Endothelial cell of umbilical vein (primary cell): ENCODE measurements at regions not wholly inside any gene's neighbourhood (a gene's known extent, or its start where the extent isn't known, plus 50 kb on each side); places are given as distances from the start of the nearest gene placed in this dataset.

Source experiments
- BruUV-seq: library from RNA; stranded (reverse); fragments of 400-500 nt; replicated peaks from 2 replicates; lab custom pipeline; 2021; lab: Mats Ljungman, UMichigan
- CTCF ChIA-PET: fragments of 300-600, 350-600 bp; sonication (Branson Sonifier 250); formaldehyde crosslinking; loops from one replicate; lab custom pipeline; 2021; ENCODE audit warnings: antibody characterized with exemption, inconsistent platforms; lab: Charles Lee
- POLR2A ChIA-PET: fragments of 300-600, 350-600 bp; sonication (Branson Sonifier 250); formaldehyde crosslinking; loops from one replicate; lab custom pipeline; 2021; ENCODE audit warnings: antibody characterized with exemption, inconsistent platforms; lab: Charles Lee
- DNase-seq: peaks from one replicate; pipeline ENCODE4 v3.0.0-alpha.2; 2011; ENCODE audit warnings: low read depth, low spot score
- FAIRE-seq: peaks from 2 replicates; lab custom pipeline; 2011; peaks lifted over from hg19 to GRCh38; lab: Jason Lieb, UNC
- H2AFZ ChIP-seq: 2 replicates; pipeline ENCODE4 v1.6.0; 2012; ENCODE audit warnings: low read depth, low read length, control low read depth, inconsistent platforms
- H3K27ac ChIP-seq: 2 replicates; pipeline ENCODE4 v1.5.1; 2011; ENCODE audit warnings: low read depth, mild to moderate bottlenecking, control low read depth, low read length, moderate library complexity; ENCODE audit not compliant: insufficient read depth
- H3K27me3 ChIP-seq, 2 experiments: 2 replicates each; pipeline versions ENCODE4 v1.6.0 to v1.6.1; 2011; ENCODE audit warnings: low read length in 2 of 2, mixed read lengths in 1 of 2; ENCODE audit not compliant: control insufficient read depth in 2 of 2, insufficient read depth in 2 of 2
- H3K36me3 ChIP-seq, 2 experiments: 2 replicates in 1 of 2; 3 replicates in 1 of 2; pipeline ENCODE4 v1.5.1; 2011; ENCODE audit warnings: low read length in 2 of 2, mild to moderate bottlenecking in 1 of 2, moderate library complexity in 1 of 2; ENCODE audit not compliant: control insufficient read depth in 2 of 2, insufficient read depth in 2 of 2; ENCODE audit errors: extremely low read depth in 1 of 2
- H3K4me1 ChIP-seq: 3 replicates; pipeline ENCODE4 v1.5.1; 2011; ENCODE audit warnings: mild to moderate bottlenecking, low read length; ENCODE audit not compliant: control insufficient read depth, insufficient read depth; ENCODE audit errors: extremely low read depth
- H3K4me2 ChIP-seq: 2 replicates; pipeline ENCODE4 v1.6.1; 2011; ENCODE audit warnings: low read length, control low read depth, mixed read lengths; ENCODE audit not compliant: insufficient read depth
- H3K4me3 ChIP-seq, 3 experiments: fragments of 200-600 bp in 1 of 3; sonication (generic), shearing (Covaris generic) in 1 of 3; replicated peaks in 1 of 3; 2 replicates each; pipeline ENCODE4 v1.5.1; 2011 to 2016; ENCODE audit warnings: control low read depth in 3 of 3, low read length in 3 of 3, mild to moderate bottlenecking in 2 of 3, inconsistent platforms in 1 of 3, low read depth in 1 of 3, moderate library complexity in 1 of 3; ENCODE audit not compliant: insufficient read depth in 1 of 3
- H3K79me2 ChIP-seq: 2 replicates; pipeline ENCODE4 v1.6.0; 2012; ENCODE audit warnings: low read length, inconsistent platforms; ENCODE audit not compliant: control insufficient read depth, insufficient read depth
- H3K9ac ChIP-seq: replicated peaks from 2 replicates; pipeline ENCODE3; 2011; ENCODE audit warnings: low read length, control low read depth; ENCODE audit not compliant: insufficient read depth; ENCODE audit errors: extremely low read depth
- H3K9me1 ChIP-seq: replicated peaks from 3 replicates; pipeline ENCODE4 v1.6.0; 2011; ENCODE audit warnings: mild to moderate bottlenecking, low read length; ENCODE audit not compliant: control insufficient read depth, insufficient read depth; ENCODE audit errors: extremely low read depth
- H3K9me3 ChIP-seq: replicated peaks from 2 replicates; pipeline ENCODE4 v1.5.1; 2012; ENCODE audit warnings: low read length, inconsistent platforms; ENCODE audit not compliant: control insufficient read depth, insufficient read depth
- H4K20me1 ChIP-seq: replicated peaks from 2 replicates; pipeline ENCODE3; 2011; ENCODE audit warnings: mild to moderate bottlenecking, low read length; ENCODE audit not compliant: control insufficient read depth, insufficient read depth; ENCODE audit errors: extremely low read depth
- EZH2 ChIP-seq: IDR thresholded peaks from 2 replicates; pipeline ENCODE4 v1.6.1; 2012; ENCODE audit warnings: borderline replicate concordance, low read depth, mild to moderate bottlenecking, moderate library complexity, low read length, inconsistent platforms; ENCODE audit not compliant: severe bottlenecking
- FOS ChIP-seq: IDR thresholded peaks from 2 replicates; pipeline ENCODE4 v1.6.1; 2011; ENCODE audit warnings: mild to moderate bottlenecking, low read length, moderate library complexity, borderline replicate concordance; ENCODE audit not compliant: insufficient read depth
- GATA2 ChIP-seq: IDR thresholded peaks from 2 replicates; pipeline ENCODE4 v1.7.0; 2011; ENCODE audit warnings: low read depth, mild to moderate bottlenecking, moderate library complexity, mixed read lengths, low read length; ENCODE audit not compliant: insufficient read length, insufficient read depth
- JUN ChIP-seq: IDR thresholded peaks from 2 replicates; pipeline ENCODE4 v1.6.1; 2011; ENCODE audit warnings: borderline replicate concordance, low read depth; ENCODE audit not compliant: insufficient read length, insufficient read depth
- MYC ChIP-seq: IDR thresholded peaks from one replicate; pipeline ENCODE4 v1.6.1; 2011; ENCODE audit warnings: mild to moderate bottlenecking, low read depth, low read length
- POLR2A ChIP-seq: IDR thresholded peaks from 2 replicates; pipeline ENCODE4 v1.6.1; 2012; ENCODE audit warnings: low read depth, mild to moderate bottlenecking, control low read depth, low read length
- POLR2AphosphoS5 ChIP-seq: IDR thresholded peaks from 2 replicates; pipeline ENCODE4 v1.6.1; 2012; ENCODE audit warnings: low read depth, mild to moderate bottlenecking, control low read depth, low read length, moderate library complexity; ENCODE audit not compliant: insufficient read depth
- dilution Hi-C: fragments of 300-500 bp; cut with MboI; formaldehyde crosslinking; loops from one replicate; pipeline ENCODE4 v1.15.0; 2019; ENCODE audit warnings: low sequenced_read_pairs; ENCODE audit not compliant: extremely low pct_ligation_motif_present
- intact Hi-C: fragments of 100-400 bp; cut with micrococcal nuclease; formaldehyde crosslinking; loops from one replicate; pipeline ENCODE4 v1.10.0; 2022
- TF ChIP-seq, protein P1 (sequence below), 2 donors: IDR thresholded peaks; 1 replicate in 1 of 2; 2 replicates in 1 of 2; pipeline ENCODE4 v1.5.1; 2011; ENCODE audit warnings: low read length in 2 of 2, mild to moderate bottlenecking in 2 of 2, moderate library complexity in 2 of 2, control low read depth in 1 of 2, inconsistent platforms in 1 of 2, low read depth in 1 of 2; ENCODE audit not compliant: insufficient read depth in 1 of 2; ENCODE audit errors: extremely low read depth in 1 of 2
- TF ChIP-seq, protein P2 (sequence below): IDR thresholded peaks from 2 replicates; pipeline ENCODE4 v1.6.1; 2011; ENCODE audit not compliant: insufficient read depth, insufficient read length

DNA sequence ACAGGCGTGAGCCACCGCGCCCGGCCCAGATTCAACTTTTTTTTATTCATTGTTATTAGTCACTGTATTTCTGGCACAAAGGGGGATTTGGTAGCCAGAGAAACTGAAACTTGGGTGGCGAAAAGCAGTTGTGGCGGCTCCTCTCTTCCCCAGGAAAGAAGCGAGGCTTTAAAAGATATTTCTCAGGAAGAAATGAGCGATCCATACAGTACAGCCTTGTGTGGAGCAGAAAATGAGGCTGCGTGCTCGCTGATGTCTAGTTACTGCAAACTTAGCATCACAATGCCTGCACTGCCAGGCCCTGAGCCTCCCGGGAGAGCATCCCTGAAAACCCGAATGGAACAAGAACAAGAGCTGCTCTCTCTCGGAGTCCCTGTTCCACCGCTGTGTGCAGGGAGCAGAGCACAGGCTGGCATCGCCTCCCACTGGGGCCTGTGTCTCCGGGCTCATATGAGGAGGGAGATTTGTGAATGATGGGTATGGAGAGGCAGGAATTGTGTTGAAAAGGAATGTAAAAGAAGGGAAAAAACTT is 234.0 kb downstream of the ZNF516 start:
- Histone ChIP-seq H3K27ac (no peak overlapping the region), H2AFZ (no peak overlapping the region), H3K27me3 (no peaks in the 10 kb centered on the region), H3K4me3 (no peak overlapping the region), H3K9me3 (no peaks in the 10 kb centered on the region), H3K79me2 (no peaks in the 10 kb centered on the region), H3K36me3 (no peaks in the 10 kb centered on the region), H3K9me1 (no peaks in the 10 kb centered on the region), H3K9ac (no peak overlapping the region), H4K20me1 (no peaks in the 10 kb centered on the region), H3K4me1 (no peaks in the 10 kb centered on the region), H3K4me2 (no peak overlapping the region)
- intact Hi-C loops = no loop called here
- no TSS peak for BruUV-seq
- POLR2A ChIA-PET = no interaction called here
- TF ChIP-seq MYC (no peak), EZH2 (no peak), JUN (no peak), FOS (no peak), GATA2 (no peak), POLR2AphosphoS5 (no peak), POLR2A (no peak)
- TF ChIP-seq, protein P1, sequence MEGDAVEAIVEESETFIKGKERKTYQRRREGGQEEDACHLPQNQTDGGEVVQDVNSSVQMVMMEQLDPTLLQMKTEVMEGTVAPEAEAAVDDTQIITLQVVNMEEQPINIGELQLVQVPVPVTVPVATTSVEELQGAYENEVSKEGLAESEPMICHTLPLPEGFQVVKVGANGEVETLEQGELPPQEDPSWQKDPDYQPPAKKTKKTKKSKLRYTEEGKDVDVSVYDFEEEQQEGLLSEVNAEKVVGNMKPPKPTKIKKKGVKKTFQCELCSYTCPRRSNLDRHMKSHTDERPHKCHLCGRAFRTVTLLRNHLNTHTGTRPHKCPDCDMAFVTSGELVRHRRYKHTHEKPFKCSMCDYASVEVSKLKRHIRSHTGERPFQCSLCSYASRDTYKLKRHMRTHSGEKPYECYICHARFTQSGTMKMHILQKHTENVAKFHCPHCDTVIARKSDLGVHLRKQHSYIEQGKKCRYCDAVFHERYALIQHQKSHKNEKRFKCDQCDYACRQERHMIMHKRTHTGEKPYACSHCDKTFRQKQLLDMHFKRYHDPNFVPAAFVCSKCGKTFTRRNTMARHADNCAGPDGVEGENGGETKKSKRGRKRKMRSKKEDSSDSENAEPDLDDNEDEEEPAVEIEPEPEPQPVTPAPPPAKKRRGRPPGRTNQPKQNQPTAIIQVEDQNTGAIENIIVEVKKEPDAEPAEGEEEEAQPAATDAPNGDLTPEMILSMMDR (IDR thresholded peaks at IDR 0.05; ENCODE audit: extremely low read depth in 1 of 2, insufficient read depth in 1 of 2, low read depth in 1 of 2, low read length in 2 of 2) = no peak
- TF ChIP-seq, protein P2, sequence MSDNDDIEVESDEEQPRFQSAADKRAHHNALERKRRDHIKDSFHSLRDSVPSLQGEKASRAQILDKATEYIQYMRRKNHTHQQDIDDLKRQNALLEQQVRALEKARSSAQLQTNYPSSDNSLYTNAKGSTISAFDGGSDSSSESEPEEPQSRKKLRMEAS = no peak
- FAIRE-seq = no peak
- DNase-seq = no peak
- dilution Hi-C loops = no loop called here
- CTCF ChIA-PET = no interaction called here
